HG03378 (cell line): ENCODE measurements at regions not wholly inside any gene's neighbourhood (a gene's known extent, or its start where the extent isn't known, plus 50 kb on each side); places are given as distances from the start of the nearest gene placed in this dataset.

Experiments used
- ATAC-seq: cut with Tn5 transposase; IDR thresholded peaks from one replicate; pipeline ENCODE4 v1.9.1; 2021; ENCODE audit warnings: mild to moderate bottlenecking, moderate library complexity; ENCODE audit not compliant: unreplicated experiment

GRCh38 chr6:44657206-44657819 is 269.8 kb downstream of the CDC5L start:
- ATAC-seq: no peak

- no peak for ATAC-seq
Measured at GRCh38 chr6:44658571-44658970, 271.1 kb downstream of the CDC5L start.

GRCh38 chr6:44659726-44660125 is 272.2 kb downstream of the CDC5L start:
- no peak for ATAC-seq

GRCh38 chr6:44660561-44661220 is 273.2 kb downstream of the CDC5L start:
- no peak for ATAC-seq

GRCh38 chr6:44661221-44662008 is 273.9 kb downstream of the CDC5L start:
- no peak for ATAC-seq

GRCh38 chr6:44662461-44663121 is 275.1 kb downstream of the CDC5L start:
- no peak for ATAC-seq

- ATAC-seq: no peak
Measured at GRCh38 chr6:44663860-44664634, 276.5 kb downstream of the CDC5L start.

- ATAC-seq: no peak
Measured at GRCh38 chr6:44664716-44665115, 277.2 kb downstream of the CDC5L start.

- no peak for ATAC-seq
Measured at GRCh38 chr6:44665143-44665542, 277.6 kb downstream of the CDC5L start.

GRCh38 chr6:44665683-44666082 is 278.2 kb downstream of the CDC5L start:
- ATAC-seq: no peak

- no peak for ATAC-seq
Measured at GRCh38 chr6:44666324-44666723, 278.8 kb downstream of the CDC5L start.

GRCh38 chr6:44667226-44667625 is 279.7 kb downstream of the CDC5L start:
- no peak for ATAC-seq

GRCh38 chr6:44667668-44668390 is 280.3 kb downstream of the CDC5L start:
- no peak for ATAC-seq

GRCh38 chr6:44668391-44668930 is 281.0 kb downstream of the CDC5L start:
- no peak for ATAC-seq

GRCh38 chr6:44668976-44669934 is 281.7 kb downstream of the CDC5L start:
- ATAC-seq: no peak

- no peak for ATAC-seq
Measured at GRCh38 chr6:44670146-44670545, 282.6 kb downstream of the CDC5L start.

GRCh38 chr6:44671333-44671732 is 283.8 kb downstream of the CDC5L start:
- ATAC-seq: no peak

- ATAC-seq: no peak
Measured at GRCh38 chr6:44672086-44672485, 284.6 kb downstream of the CDC5L start.

GRCh38 chr6:44672841-44673240 is 285.3 kb downstream of the CDC5L start:
- no peak for ATAC-seq
